Stomach (tissue), 8 donors: ENCODE measurements at regions not wholly inside any gene's neighbourhood (a gene's known extent, or its start where the extent isn't known, plus 50 kb on each side); places are given as distances from the start of the nearest gene placed in this dataset.
"Not testable (repeated sequence)": the region's sequence is repeated elsewhere in the genome, so short reads cannot be mapped to it uniquely, and the experiment has no call there.

ENCODE experiments used
- DNase-seq, 2 donors: peaks; one replicate each; pipeline versions ENCODE4 v3.0.0 to v3.0.0-alpha.2; 2013 to 2019
- H3K27ac ChIP-seq, 5 donors: fragments of 200-600 bp in 4 of 5; sonication (generic) in 4 of 5; one replicate each; pipeline ENCODE4 v1.5.1; 2013 to 2019; ENCODE audit warnings: mild to moderate bottlenecking in 1 of 5, moderate library complexity in 1 of 5
- H3K27me3 ChIP-seq, 3 donors: fragments of 200-600 bp; sonication (generic); one replicate each; pipeline ENCODE4 v1.5.1; 2017 to 2019; ENCODE audit warnings: mixed run types in 1 of 3
- H3K36me3 ChIP-seq, 4 donors: fragments of 200-600 bp; sonication (generic); 1 replicate in 3 of 4; 2 replicates in 1 of 4; pipeline ENCODE4 v1.5.1; 2016 to 2019
- H3K4me1 ChIP-seq, 4 donors: fragments of 200-600 bp; sonication (generic); one replicate each; pipeline ENCODE4 v1.5.1; 2016 to 2019
- H3K4me3 ChIP-seq, 4 donors: fragments of 200-600 bp; sonication (generic) in 3 of 4; one replicate each; pipeline ENCODE4 v1.5.1; 2016 to 2019; ENCODE audit warnings: mild to moderate bottlenecking in 1 of 4
- H3K9me3 ChIP-seq, 4 donors: fragments of 200-600 bp; sonication (generic); one replicate each; pipeline ENCODE4 v1.5.1; 2016 to 2019
- EP300 ChIP-seq: sonication (generic); formaldehyde crosslinking; IDR thresholded peaks from one replicate; pipeline ENCODE4 v1.6.1; 2017; ENCODE audit warnings: antibody characterized with exemption
- POLR2A ChIP-seq, 4 donors: fragments of 450-650 bp; IDR thresholded peaks; one replicate each; pipeline ENCODE4 v1.6.1; 2016; ENCODE audit warnings: antibody characterized with exemption in 4 of 4, control low read depth in 2 of 4, mild to moderate bottlenecking in 1 of 4, moderate library complexity in 1 of 4
- POLR2AphosphoS5 ChIP-seq, 3 donors: sonication (generic); formaldehyde crosslinking; IDR thresholded peaks; one replicate each; pipeline ENCODE4 v1.6.1; 2016; ENCODE audit warnings: antibody characterized with exemption in 3 of 3
- WGBS, 5 donors: extraction: QIAGEN DNeasy Blood & Tissue Kit in 3 of 5; methylation state at CpG; one replicate each; pipeline versions ENCODE4 v1.1.5 to v1.1.7; 2013 to 2018; 5-methylcytosine and 5-hydroxymethylcytosine counted together
- intact Hi-C: fragments of 100-400 bp; cut with DNase I; formaldehyde crosslinking; loops from one replicate; pipeline ENCODE4 v1.15.1; 2023; ENCODE audit warnings: low total_unique reads
- TF ChIP-seq, protein P1 (sequence below), 7 experiments: fragments of 450-650 bp in 4 of 7; fragments of 200-600 bp in 3 of 7; sonication (generic) in 3 of 7; IDR thresholded peaks; one replicate each; pipeline ENCODE4 v1.5.1; 2016 to 2019; ENCODE audit warnings: antibody characterized with exemption in 7 of 7, control low read depth in 2 of 7, mild to moderate bottlenecking in 1 of 7
- donor health status: healthy with polysubstance abuse.
- donor health status: Bipolar disorder and iron deficiency.
- donor health status: healthy.

DNA sequence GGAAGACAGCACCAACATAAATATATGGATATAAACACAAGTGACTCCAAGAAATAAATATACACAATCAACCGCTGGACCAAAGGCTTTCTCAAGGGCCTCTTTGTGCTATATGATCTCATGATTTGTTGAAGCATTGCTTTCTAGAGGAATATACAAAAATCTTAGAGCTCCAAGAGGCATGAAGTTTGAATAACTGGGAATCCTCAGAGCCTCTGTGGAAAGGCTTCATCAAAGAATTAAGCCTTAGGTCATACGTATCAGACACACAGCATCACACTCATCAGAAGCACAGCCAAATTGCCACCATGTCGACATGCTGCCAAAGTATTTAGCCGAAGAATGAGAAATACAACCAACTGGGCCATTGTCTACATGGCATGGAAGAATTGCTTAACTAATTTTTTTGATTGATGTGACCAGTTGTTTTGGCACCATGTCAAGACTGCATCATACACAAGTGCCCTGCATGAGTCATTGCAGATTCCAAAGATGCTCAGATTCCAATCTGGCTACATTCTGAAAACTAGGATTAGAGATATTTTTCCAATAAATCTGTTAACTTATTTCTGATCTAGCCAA is 860.6 kb upstream of the ZEB2 start:
- no peak for TF ChIP-seq POLR2A (IDR thresholded peaks at IDR 0.05)
- TF ChIP-seq EP300 = no peak
- TF ChIP-seq, protein P1, sequence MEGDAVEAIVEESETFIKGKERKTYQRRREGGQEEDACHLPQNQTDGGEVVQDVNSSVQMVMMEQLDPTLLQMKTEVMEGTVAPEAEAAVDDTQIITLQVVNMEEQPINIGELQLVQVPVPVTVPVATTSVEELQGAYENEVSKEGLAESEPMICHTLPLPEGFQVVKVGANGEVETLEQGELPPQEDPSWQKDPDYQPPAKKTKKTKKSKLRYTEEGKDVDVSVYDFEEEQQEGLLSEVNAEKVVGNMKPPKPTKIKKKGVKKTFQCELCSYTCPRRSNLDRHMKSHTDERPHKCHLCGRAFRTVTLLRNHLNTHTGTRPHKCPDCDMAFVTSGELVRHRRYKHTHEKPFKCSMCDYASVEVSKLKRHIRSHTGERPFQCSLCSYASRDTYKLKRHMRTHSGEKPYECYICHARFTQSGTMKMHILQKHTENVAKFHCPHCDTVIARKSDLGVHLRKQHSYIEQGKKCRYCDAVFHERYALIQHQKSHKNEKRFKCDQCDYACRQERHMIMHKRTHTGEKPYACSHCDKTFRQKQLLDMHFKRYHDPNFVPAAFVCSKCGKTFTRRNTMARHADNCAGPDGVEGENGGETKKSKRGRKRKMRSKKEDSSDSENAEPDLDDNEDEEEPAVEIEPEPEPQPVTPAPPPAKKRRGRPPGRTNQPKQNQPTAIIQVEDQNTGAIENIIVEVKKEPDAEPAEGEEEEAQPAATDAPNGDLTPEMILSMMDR (IDR thresholded peaks at IDR 0.05) = no peak
- DNase-seq = peak in 1 of 2 donors; percentile 38
- 60 to 83% (median 77%) methylated on average over 4 of the region's 4 CpGs for WGBS, 5 donors
- Histone ChIP-seq H3K9me3 (no peaks in the 10 kb centered on the region), H3K27me3 (no peaks in the 10 kb centered on the region), H3K4me3 (no peak overlapping the region), H3K27ac (no peak overlapping the region), H3K4me1 (no peaks in the 10 kb centered on the region), H3K36me3 (no peaks in the 10 kb centered on the region)
- intact Hi-C loops = no loop called here

DNA sequence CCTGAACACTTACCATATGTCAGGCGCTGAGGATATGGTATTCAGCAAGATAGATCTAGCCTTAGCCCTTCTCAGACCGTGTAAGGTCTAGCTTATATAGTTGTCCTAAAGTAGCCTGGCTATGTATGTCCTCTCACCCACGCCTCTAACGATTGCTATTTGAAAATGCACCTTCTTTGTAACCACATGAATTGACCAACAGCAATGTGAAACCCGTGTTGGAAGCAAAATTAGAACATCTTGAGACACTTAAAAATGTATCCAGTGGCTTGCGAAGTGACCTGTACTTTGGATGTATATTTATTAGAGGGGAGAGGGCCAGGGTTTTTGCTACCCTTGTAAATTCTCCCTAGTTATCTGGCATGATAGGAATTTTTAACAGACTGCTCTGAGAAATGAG is 860.0 kb upstream of the ZEB2 start:
- no peaks in the 10 kb centered on the region for H3K36me3 ChIP-seq
- DNase-seq = no peak
- H3K9me3 ChIP-seq = no peaks in the 10 kb centered on the region
- no peaks in the 10 kb centered on the region for H3K27me3 ChIP-seq
- no peak overlapping the region for H3K27ac ChIP-seq
- intact Hi-C loops = no loop called here
- no peak overlapping the region for H3K4me3 ChIP-seq
- TF ChIP-seq POLR2A (IDR thresholded peaks at IDR 0.05) (no peak), EP300 (no peak), POLR2AphosphoS5 (IDR thresholded peaks at IDR 0.05) (no peak)
- TF ChIP-seq, protein P1 (IDR thresholded peaks at IDR 0.05) = no peak
- H3K4me1 ChIP-seq = no peaks in the 10 kb centered on the region
- 77 to 87% (median 83%) methylated on average over 6 of the region's 6 CpGs for WGBS, 5 donors

DNA sequence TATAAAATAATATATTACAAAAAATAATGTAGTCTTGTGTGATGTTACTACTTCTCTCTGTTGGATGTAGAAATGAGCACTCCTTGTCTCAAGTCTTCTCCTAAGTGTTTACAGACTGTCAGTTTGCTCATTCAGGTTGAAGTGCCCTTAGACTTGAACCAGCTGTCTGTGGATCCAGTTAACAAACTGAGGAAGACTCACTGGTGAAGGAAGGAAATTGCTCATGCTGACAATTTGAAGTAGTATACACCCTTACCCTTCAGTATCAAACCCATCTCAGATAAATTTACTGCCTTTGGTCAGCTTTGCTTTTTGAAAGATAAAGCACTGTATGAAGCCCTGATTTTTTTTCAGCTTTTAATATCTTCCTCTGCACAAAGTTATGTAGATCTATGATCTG is 854.2 kb upstream of the ZEB2 start:
- TF ChIP-seq POLR2A (IDR thresholded peaks at IDR 0.05) (no peak), POLR2AphosphoS5 (IDR thresholded peaks at IDR 0.05) (no peak), EP300 (no peak)
- TF ChIP-seq, protein P1 (IDR thresholded peaks at IDR 0.05) = no peak
- intact Hi-C loops = no loop called here
- H3K27me3 ChIP-seq = no peaks in the 10 kb centered on the region
- H3K4me1 ChIP-seq = no peaks in the 10 kb centered on the region
- H3K27ac ChIP-seq = no peak overlapping the region
- DNase-seq = no peak
- H3K9me3 ChIP-seq = no peaks in the 10 kb centered on the region
- H3K4me3 ChIP-seq = no peak overlapping the region
- H3K36me3 ChIP-seq = no peaks in the 10 kb centered on the region

DNA sequence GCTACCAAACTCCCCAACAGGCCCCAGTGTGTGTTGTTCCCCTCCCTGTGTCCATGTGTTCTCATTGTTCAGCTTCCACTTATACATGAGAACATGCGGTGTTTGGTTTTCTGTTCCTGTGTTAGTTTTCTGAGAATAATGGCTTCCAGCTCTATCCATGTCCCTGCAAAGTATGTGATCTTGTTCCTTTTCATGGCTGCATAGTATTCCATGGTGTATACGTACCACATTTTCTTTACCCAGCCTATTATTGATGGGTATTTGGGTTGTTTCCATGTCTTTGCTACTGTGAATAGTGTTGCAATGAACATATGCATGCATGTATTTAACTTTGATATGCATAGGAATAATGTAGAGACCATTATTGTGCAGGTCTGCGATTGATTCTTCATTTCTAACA is 847.4 kb upstream of the ZEB2 start:
- H3K4me3 ChIP-seq, H3K27me3 ChIP-seq, intact Hi-C loops, DNase-seq, H3K4me1 ChIP-seq, H3K27ac ChIP-seq, H3K36me3 ChIP-seq, H3K9me3 ChIP-seq: not testable (repeated sequence)
- 92 to 98% (median 97%) methylated on average over 3 of the region's 3 CpGs for WGBS, 5 donors

DNA sequence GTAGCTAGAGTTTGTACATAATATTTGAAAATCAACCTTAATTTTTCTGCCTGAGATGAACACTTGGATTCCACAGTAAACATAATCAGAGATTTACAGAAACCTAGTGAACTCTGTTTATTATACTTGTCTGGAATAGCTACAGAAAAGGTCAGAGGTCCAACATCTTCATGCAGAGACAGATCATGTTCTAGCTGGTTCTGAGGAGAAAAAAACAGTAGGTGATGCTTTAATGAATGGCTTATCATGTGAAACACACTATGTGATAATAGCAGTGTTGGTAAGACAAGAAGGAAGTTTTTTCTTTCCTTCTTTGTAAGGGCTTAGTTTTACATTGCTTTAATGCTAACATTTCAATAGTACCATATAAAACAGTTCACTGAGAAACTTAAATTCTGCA is 846.4 kb upstream of the ZEB2 start:
- Histone ChIP-seq H3K27me3 (no peaks in the 10 kb centered on the region), H3K9me3 (no peaks in the 10 kb centered on the region), H3K27ac (no peak overlapping the region), H3K4me1 (no peaks in the 10 kb centered on the region), H3K4me3 (no peak overlapping the region), H3K36me3 (no peaks in the 10 kb centered on the region)
- TF ChIP-seq POLR2A (IDR thresholded peaks at IDR 0.05) (no peak), POLR2AphosphoS5 (IDR thresholded peaks at IDR 0.05) (no peak), EP300 (no peak)
- TF ChIP-seq, protein P1 (IDR thresholded peaks at IDR 0.05) = no peak
- DNase-seq = no peak
- intact Hi-C loops = no loop called here
